Peyer's patch (tissue), 4 donors: ENCODE measurements at regions not wholly inside any gene's neighbourhood (a gene's known extent, or its start where the extent isn't known, plus 50 kb on each side); places are given as distances from the start of the nearest gene placed in this dataset.

Source experiments
- DNase-seq, 3 donors: peaks; one replicate each; pipeline ENCODE4 v3.0.0-alpha.2; 2017 to 2019
- H3K27ac ChIP-seq, 4 donors: fragments of 200-600 bp; sonication (generic); one replicate each; pipeline ENCODE4 v1.5.1; 2016 to 2019
- H3K27me3 ChIP-seq, 2 donors: fragments of 200-600 bp; sonication (generic); one replicate each; pipeline ENCODE4 v1.5.1; 2019
- H3K36me3 ChIP-seq, 3 donors: fragments of 200-600 bp; sonication (generic); one replicate each; pipeline ENCODE4 v1.5.1; 2016 to 2019
- H3K4me1 ChIP-seq, 4 donors: fragments of 200-600 bp; sonication (generic); one replicate each; pipeline ENCODE4 v1.5.1; 2016 to 2019
- H3K4me3 ChIP-seq, 4 donors: fragments of 200-600 bp; sonication (generic); 1 replicate in 3 of 4; 2 replicates in 1 of 4; pipeline ENCODE4 v1.5.1; 2016 to 2019; ENCODE audit warnings: mild to moderate bottlenecking in 1 of 4
- H3K9me3 ChIP-seq, 4 donors: fragments of 200-600 bp; sonication (generic); one replicate each; pipeline ENCODE4 v1.5.1; 2016 to 2019; ENCODE audit warnings: mild to moderate bottlenecking in 1 of 4
- POLR2A ChIP-seq, 2 donors: fragments of 450-650 bp; IDR thresholded peaks; one replicate each; pipeline ENCODE4 v1.5.1; 2017; ENCODE audit warnings: antibody characterized with exemption in 2 of 2, mild to moderate bottlenecking in 2 of 2, moderate library complexity in 2 of 2
- TF ChIP-seq, protein P1 (sequence below), 6 experiments: fragments of 450-650 bp in 4 of 6; fragments of 200-600 bp in 2 of 6; sonication (generic) in 1 of 6; IDR thresholded peaks; one replicate each; pipeline ENCODE4 v1.5.1; 2017 to 2019; ENCODE audit warnings: antibody characterized with exemption in 6 of 6, mild to moderate bottlenecking in 3 of 6, moderate library complexity in 1 of 6

DNA sequence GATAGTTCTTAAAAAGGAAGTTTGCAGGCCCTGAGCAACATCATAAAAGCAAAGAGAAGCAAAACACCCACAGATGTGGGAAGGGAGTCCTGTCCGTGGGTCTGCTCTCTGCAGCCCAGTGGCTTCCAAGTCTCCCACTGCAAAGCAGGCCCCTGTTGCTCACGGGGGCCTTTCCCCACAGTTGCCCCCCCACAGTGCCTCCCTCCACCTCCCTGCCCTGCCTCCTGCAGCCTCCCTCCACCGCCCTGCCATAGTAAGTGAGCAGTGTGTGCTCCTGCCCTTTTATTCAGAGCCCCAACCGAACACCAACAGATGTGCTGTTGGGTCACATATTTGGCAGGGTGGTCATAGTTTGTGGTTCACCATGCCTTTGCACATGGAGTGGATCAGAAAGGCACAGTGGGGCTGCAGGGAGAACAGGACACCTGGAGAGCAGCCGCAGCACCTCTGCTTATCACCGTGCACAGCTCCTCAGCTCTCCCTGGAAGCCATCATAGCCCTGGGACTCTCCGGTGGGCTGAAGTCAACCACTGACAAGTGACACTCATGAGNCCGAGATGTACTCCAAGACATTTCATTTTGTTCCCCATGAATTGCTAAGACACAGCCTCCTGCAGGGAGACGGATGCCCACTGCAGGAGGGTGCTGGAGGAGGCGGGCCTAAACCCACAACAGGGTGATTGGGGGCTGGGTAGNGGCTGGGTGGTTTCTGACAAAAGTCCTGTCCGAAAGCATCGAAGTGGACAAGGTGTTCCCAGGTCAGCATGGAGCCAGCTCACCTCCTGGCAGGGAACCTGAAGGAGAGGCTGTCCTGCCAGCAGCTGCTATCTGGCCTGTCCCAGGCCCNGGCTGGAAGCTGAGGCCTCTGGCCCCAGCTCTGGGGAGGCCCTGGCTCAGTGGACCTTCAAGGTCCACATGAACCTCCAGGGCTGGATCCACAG, 278.9 kb downstream of the GADD45G start:
- Histone ChIP-seq H3K36me3 (no peaks in the 10 kb centered on the region), H3K27me3 (no peaks in the 10 kb centered on the region), H3K4me3 (no peak overlapping the region), H3K9me3 (no peaks in the 10 kb centered on the region), H3K4me1 (no peaks in the 10 kb centered on the region), H3K27ac (no peak overlapping the region)
- TF ChIP-seq, protein P1, sequence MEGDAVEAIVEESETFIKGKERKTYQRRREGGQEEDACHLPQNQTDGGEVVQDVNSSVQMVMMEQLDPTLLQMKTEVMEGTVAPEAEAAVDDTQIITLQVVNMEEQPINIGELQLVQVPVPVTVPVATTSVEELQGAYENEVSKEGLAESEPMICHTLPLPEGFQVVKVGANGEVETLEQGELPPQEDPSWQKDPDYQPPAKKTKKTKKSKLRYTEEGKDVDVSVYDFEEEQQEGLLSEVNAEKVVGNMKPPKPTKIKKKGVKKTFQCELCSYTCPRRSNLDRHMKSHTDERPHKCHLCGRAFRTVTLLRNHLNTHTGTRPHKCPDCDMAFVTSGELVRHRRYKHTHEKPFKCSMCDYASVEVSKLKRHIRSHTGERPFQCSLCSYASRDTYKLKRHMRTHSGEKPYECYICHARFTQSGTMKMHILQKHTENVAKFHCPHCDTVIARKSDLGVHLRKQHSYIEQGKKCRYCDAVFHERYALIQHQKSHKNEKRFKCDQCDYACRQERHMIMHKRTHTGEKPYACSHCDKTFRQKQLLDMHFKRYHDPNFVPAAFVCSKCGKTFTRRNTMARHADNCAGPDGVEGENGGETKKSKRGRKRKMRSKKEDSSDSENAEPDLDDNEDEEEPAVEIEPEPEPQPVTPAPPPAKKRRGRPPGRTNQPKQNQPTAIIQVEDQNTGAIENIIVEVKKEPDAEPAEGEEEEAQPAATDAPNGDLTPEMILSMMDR (IDR thresholded peaks at IDR 0.05) = no peak
- no peak for TF ChIP-seq POLR2A (IDR thresholded peaks at IDR 0.05)
- peak in 2 of 3 donors; percentile 14 to 31 for DNase-seq

DNA sequence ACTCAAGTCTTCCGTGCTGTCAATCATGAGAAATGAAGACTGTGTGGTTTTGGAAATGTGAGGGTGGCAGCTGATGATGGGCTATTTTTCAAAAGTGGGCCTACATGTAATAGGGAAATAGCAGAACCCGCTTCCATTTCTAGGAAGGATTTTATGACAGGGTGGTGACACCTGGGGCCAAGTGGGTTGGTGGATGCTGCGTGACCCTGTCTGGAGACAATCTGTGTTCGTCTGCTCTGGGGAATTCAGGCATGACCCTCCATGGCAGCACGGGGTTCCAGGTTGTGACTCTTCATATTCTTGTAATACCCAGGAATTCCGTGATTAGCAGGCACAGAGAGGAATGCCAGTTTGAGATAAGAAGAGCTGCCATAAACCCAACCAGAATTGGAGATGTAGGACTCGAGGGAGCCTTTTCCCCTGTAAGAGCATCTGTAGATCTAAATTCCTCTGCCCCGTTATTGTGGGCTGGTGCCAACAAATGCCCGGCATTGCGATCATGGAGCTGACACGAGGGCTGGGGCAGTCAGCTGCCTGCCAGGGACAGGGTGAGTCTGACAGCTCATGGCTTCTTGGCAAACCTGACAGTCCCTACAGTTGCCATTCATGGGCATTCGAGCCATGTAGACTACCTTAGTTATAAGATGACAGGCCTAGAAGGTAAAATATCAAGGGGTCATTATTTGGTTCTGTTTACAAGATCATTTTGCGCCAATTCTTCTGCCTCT, 279.7 kb downstream of the GADD45G start:
- Histone ChIP-seq H3K4me1 (no peaks in the 10 kb centered on the region), H3K27ac (no peak overlapping the region), H3K4me3 (no peak overlapping the region), H3K36me3 (no peaks in the 10 kb centered on the region), H3K27me3 (no peaks in the 10 kb centered on the region), H3K9me3 (no peaks in the 10 kb centered on the region)
- no peak for TF ChIP-seq POLR2A (IDR thresholded peaks at IDR 0.05)
- TF ChIP-seq, protein P1 (IDR thresholded peaks at IDR 0.05) = no peak
- DNase-seq = peak in 2 of 3 donors; percentile 10 to 25

- no peaks in the 10 kb centered on the region for H3K4me1 ChIP-seq
- no peaks in the 10 kb centered on the region for H3K27me3 ChIP-seq
- no peak overlapping the region for H3K27ac ChIP-seq
- TF ChIP-seq, protein P1 (IDR thresholded peaks at IDR 0.05) = no peak
- no peak overlapping the region for H3K4me3 ChIP-seq
- H3K36me3 ChIP-seq = no peaks in the 10 kb centered on the region
- no peaks in the 10 kb centered on the region for H3K9me3 ChIP-seq
- peak in 2 of 3 donors; percentile 7 to 27 for DNase-seq
These were observed 280.3 kb downstream of the GADD45G start for GRCh38 chr9:89885156-89885555.

- H3K9me3 ChIP-seq = no peaks in the 10 kb centered on the region
- no peaks in the 10 kb centered on the region for H3K27me3 ChIP-seq
- TF ChIP-seq, protein P1 (IDR thresholded peaks at IDR 0.05) = no peak
- no peak for TF ChIP-seq POLR2A (IDR thresholded peaks at IDR 0.05)
- peak in 1 of 3 donors; percentile 10 for DNase-seq
- peaks cover 0 to 6% (median 0%) of the 10 kb centered on the region in 4 donors for H3K4me1 ChIP-seq
- H3K27ac ChIP-seq = no peak overlapping the region
- H3K36me3 ChIP-seq = no peaks in the 10 kb centered on the region
- no peak overlapping the region for H3K4me3 ChIP-seq
These were observed 281.5 kb downstream of the GADD45G start for GRCh38 chr9:89886281-89886700.

DNA sequence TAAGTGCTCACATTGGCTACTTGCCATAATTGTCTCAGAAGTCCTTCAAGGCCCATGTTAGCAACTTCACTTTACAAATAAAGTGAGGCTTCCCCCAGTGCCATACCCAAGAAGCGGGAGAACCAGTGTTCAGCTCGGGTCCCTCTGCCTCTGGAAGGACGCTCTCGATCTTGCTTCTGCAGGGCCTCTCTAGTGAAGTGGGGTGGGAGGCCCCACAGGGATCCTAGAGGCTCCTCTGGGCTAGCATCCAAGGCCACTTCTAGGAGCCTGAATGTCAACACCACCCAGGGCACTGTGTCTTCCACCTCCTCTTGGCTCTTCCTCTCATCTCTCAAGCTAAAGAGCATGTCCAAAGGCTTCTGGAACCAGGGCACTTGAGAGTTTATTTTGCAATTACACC, 282.5 kb downstream of the GADD45G start:
- peaks cover 0 to 14% (median 0%) of the 10 kb centered on the region in 4 donors for H3K4me1 ChIP-seq
- no peak overlapping the region for H3K4me3 ChIP-seq
- peak in 1 of 3 donors; percentile 21 for DNase-seq
- H3K27me3 ChIP-seq = no peaks in the 10 kb centered on the region
- TF ChIP-seq POLR2A (IDR thresholded peaks at IDR 0.05) = no peak
- TF ChIP-seq, protein P1 (IDR thresholded peaks at IDR 0.05) = no peak
- no peaks in the 10 kb centered on the region for H3K36me3 ChIP-seq
- no peaks in the 10 kb centered on the region for H3K9me3 ChIP-seq
- no peak overlapping the region for H3K27ac ChIP-seq
